NCI-H526 (cell line): ENCODE measurements at regions not wholly inside any gene's neighbourhood (a gene's known extent, or its start where the extent isn't known, plus 50 kb on each side); places are given as distances from the start of the nearest gene placed in this dataset.
"Not testable (repeated sequence)": the region's sequence is repeated elsewhere in the genome, so short reads cannot be mapped to it uniquely, and the experiment has no call there.

Experiments used
- DNase-seq, 2 experiments: peaks; one replicate each; lab custom pipeline; 2025; lab: John Stamatoyannopoulos, UW

GRCh38 chr1:213585402-213585801 lies 402.4 kb upstream of the PROX1 start:
- no peak for DNase-seq

DNA sequence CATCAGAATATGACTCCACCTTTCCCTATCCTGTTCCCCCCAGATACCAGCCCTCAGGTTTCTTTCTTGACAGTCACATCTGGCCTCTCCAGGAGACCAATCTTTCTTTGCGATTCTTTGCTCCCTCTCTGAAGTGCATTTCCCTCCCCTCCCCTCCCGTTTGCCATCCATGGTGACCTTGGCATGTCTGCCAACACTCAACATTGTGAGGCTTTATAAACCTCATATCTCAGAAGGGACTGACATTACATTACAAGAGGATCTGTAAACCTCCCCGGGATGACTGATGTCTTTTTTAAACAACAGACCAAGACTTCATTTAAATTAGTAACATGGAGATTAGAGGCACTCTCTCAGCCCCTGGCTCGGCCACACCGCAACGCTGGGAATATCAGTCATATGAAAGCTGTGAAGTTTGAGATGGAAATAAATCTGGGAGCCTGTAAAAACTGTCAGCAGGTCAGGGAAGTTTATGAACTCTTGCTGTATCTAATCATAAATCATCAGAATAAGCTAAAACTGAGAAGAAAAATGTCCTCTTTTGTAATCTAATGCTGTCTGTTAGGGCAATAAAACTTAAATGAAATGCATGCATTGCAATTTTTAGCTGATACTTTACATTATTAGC lies 401.7 kb upstream of the PROX1 start:
- no peak for DNase-seq

GRCh38 chr1:213586587-213586972 lies 401.2 kb upstream of the PROX1 start:
- no peak for DNase-seq

DNA sequence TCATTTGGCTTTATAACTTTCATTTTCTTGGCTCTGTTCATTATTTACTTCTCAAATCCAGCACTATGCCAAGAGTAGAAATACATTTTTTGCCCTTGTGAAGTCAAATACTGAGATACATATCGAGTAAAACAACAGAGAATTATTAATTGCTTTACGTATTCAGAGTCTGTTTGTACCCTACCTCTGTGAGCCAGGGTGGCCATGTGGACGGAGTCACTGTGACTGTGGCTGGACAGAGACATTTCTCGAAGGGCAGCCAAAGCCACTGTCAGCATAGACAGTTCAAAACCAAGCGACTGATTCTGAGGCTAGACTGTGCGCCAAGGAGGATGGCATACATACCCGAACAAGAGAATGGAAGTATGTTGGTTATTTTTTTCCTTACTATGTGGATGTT lies 391.0 kb upstream of the PROX1 start:
- DNase-seq, result no peak

- DNase-seq, result no peak
These were observed 389.5 kb upstream of the PROX1 start for GRCh38 chr1:213598263-213598662.

DNA sequence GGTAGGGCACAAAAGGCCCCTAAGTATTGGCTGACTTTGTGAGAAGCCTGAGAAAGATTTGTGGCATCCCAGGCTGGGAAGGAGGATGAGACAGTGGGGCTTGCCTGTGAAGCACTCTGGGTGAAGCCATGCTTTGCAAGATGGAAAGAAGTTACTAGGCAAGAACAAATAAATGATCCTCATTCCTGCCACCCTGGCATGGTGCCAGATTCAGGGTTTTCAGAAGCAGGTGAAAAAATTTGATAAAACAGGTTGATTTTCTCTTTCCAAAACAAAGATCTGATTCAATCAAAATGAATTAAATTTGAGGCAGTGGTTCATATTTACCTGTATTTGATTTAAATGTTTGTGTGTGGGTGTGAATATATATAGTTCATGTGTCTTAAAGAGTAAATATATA lies 386.9 kb upstream of the PROX1 start:
- DNase-seq, result no peak

DNA sequence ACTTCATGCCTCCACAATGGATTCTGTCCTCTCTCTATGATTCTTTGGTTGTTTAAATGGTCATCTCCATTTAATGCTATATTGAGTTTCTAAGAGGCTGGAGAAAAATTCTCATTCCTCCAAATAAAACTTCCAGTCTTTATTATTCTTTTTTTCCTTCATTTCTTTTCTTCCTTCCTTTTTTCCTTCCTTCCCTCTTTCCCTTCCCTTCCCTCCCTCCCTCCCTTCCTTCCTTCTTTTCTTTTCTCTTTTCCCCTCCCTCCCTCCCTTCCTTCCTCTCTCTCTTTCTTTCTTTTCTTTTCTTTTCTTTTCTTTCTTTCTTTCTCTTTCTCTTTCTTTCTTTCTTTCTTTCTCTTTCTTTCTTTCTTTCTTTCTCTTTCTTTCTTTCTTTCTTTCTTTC lies 386.1 kb upstream of the PROX1 start:
- DNase-seq, result not testable (repeated sequence)

DNA sequence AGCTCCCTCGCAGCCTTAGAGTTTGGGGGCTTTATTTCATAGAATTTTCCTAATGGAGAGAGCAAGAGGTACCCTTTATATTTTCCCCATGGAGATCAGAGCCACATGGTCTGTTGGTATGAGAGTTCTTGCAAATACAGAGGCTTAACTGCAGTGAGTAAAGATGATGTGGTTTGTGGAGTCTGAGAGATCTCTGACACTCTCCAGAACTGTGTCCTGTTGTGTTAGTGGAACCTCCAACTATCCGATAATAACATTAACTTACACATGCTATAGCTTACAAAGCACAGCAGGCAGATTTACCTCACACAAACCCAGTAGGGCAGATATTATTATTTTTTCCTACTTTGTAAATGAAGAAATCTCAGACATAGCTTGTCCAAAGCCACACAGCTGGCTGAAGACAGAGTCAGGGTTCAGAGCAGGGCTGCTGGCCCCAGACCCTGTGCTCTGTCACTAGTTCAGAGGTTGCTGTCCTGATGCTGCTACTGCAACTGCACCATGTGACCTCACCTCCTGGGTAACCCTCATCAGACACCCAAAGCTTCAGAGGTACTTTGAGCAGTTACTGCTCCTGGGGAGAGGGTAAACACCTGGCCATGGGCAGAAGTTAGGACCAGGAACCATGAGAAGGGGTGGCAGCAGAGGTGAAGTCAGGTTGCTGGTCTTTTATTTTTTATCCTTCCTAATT lies 384.8 kb upstream of the PROX1 start:
- DNase-seq, result no peak

DNA sequence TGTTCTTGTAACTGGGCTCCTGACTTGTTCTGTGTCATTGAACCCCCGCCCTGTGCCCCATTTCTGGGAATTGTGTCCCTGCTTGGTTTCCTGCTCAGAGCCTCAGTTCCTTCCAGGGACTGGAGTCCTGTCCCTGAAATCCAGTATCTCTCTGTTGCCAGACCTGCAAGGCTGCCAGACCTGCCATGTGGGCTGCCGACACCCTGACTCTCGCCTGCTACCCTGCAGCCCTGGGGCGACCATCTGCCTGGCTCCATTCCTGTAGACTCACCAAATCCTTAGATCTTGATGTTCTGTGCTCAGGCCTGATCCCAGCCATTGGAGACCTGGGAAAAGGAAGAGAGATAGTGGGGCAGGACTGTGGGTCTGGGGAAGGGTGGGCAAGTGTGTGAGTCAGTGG lies 383.3 kb upstream of the PROX1 start:
- no peak for DNase-seq

GRCh38 chr1:213605732-213606131 lies 382.0 kb upstream of the PROX1 start:
- DNase-seq, result no peak

- DNase-seq, result no peak
These were observed 381.4 kb upstream of the PROX1 start for GRCh38 chr1:213606252-213606820.

DNA sequence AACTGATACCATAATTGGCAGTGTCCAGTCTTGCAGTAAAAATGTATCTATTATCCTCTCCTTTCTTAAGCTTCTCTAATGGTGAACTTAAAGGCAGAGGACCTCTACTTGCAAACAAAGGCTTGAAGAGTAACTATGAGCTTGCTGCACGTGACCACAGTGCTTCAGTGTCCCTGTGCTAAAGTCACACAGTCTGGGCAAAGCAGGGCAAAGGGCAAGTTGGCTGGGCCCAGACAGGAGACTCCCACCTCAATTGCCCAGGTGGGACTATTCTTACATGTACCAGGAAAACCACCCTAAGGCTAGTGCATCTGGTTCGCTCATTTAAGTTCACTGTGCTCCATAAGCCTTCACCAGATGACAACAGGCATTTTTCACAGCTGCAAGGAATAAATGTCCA lies 374.2 kb upstream of the PROX1 start:
- no peak for DNase-seq

DNA sequence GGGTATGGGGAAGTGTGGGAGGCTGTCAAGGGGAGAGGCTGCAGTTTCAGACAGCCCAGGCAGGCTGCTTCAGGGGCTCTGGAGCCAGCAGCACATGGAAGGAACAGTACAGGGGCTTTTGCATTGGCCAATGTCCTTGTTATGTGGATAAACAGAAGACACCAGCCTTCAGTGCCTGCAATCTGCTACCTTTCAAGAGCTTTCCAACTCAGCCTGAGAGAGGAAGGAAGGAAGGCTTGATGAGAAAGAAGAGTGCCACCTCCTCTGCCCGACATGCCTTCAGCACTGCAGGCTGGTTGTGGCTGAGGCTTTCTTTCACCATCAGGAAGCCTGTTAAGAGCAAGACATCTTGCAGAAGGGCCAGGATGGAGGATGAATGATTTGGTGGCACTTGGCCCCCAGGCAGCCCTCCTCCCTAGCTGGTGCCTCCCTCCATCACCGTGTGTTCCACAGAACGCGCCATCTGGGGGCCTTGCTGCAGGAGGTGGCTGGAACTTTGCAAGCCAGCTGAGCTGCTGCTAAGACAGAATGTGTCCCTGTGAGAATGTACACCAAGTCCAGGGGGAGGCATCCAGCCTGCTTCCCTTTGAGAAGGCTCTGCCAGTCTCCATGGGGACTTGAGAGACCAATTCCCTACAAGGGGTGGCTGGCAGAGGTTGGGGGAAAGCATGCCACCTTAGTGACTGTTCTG lies 372.4 kb upstream of the PROX1 start:
- DNase-seq, result no peak

GRCh38 chr1:213617133-213617532 lies 370.6 kb upstream of the PROX1 start:
- DNase-seq, result no peak

DNA sequence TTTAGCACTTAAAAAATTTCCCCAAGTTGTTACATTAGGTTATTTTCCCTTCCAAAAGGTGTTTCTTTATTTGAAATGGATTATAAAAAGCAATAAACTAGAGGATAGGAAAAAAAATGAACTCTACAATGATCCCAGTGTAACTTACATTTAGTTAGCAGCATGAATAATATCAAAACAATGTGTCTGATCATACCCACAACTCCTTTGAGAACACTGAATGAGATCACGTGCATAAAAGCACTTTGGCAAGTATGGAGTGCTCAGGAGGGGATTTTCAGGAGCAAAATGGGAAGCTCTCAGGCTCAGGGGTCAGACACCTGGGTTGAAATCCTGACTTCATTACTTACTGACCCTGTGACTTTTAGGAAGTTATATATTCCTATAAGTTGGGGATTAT lies 369.7 kb upstream of the PROX1 start:
- DNase-seq, result no peak

DNA sequence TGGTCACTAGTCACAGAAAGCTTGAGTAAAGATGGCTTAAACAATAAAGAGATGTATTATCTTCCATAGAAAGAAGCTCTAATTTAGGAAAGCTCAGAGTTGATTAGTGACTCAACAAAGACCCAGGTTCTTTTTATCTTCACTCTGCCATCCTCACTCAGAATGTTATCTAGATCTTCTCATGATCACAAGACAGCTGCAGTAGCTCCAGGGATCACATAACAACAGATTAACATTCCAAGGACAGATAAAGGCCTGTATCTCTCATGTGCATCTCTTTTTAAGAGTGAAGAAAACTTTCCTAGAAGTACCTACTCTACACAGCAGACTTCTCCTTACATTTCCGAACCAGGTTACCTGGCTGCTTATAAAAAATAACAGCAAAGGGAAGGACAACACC lies 368.7 kb upstream of the PROX1 start:
- DNase-seq, result no peak

- no peak for DNase-seq
These were observed 366.7 kb upstream of the PROX1 start for GRCh38 chr1:213621077-213621476.

- DNase-seq, result no peak
These were observed 365.3 kb upstream of the PROX1 start for GRCh38 chr1:213622365-213623063.

- DNase-seq, result no peak
These were observed 364.6 kb upstream of the PROX1 start for GRCh38 chr1:213623064-213623581.

DNA sequence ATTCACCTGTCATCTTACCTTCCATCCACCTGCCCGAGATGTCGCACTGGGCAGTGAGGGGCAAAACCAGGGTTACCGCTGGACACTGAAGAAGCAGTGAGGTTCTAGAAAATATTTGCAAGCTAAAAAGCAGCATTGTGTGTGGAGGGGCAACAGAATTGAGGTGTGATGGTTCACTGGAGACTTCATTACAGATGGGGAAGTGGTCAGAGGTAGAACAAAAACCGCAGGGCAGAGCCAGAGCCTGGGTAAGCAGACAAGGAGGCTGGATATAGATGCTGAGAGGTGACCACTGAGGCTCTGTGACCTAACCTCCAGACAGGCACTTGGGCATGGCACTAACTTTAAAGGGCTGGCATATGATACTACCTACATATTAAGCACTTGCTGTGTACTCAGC lies 363.9 kb upstream of the PROX1 start:
- DNase-seq, result no peak

GRCh38 chr1:213636778-213637177 lies 351.0 kb upstream of the PROX1 start:
- DNase-seq, result not testable (repeated sequence)

GRCh38 chr1:213641312-213641711 lies 346.5 kb upstream of the PROX1 start:
- DNase-seq, result no peak
